T47D (cell line): ENCODE measurements at regions not wholly inside any gene's neighbourhood (a gene's known extent, or its start where the extent isn't known, plus 50 kb on each side); places are given as distances from the start of the nearest gene placed in this dataset.
"Not testable (repeated sequence)": the region's sequence is repeated elsewhere in the genome, so short reads cannot be mapped to it uniquely, and the experiment has no call there.

Source experiments
- DNase-seq, 2 experiments: peaks; one replicate each; pipeline versions ENCODE4 v3.0.0 to v3.0.0-alpha.2; 2011 to 2012; ENCODE audit warnings: low read depth in 1 of 2, low spot score in 1 of 2
- JUND ChIP-seq: IDR thresholded peaks from 2 replicates; pipeline ENCODE4 v1.6.1; 2012; ENCODE audit warnings: low read depth
- in situ Hi-C: cut with HindIII; loops from 2 replicates; pipeline ENCODE4 v1.10.0; 2016; ENCODE audit warnings: low sequenced_read_pairs, low pct_unique_long_range_greater_than_20kb

GRCh38 chr1:14267991-14268390, 330.5 kb upstream of the KAZN start:
- in situ Hi-C loops, result no loop called here
- DNase-seq, result peak in 1 of 2 experiments; percentile 12
- no peak for TF ChIP-seq JUND

- in situ Hi-C loops, result no loop called here
- no peak for DNase-seq
- TF ChIP-seq JUND, result no peak
These were observed 327.7 kb upstream of the KAZN start for GRCh38 chr1:14270821-14271220.

DNA sequence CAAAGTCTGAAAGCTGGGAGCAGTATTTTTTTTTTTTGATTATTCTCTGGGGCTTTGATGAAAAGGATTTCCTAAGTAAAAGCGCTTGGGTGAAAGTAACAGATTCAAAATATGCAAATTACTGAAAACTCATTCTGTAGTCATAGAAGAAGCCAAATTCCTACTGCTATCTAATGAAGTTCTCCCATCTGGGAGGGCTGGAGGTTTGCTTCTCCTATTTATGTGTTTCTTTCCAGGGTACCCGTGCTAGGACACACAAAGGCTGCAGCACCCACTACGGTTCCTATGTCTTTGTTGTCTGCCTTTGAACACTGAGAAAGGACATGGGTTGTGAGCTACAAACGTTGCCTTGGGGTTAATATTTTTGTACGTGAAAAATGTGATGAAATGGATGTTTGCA, 324.7 kb upstream of the KAZN start:
- no peak for DNase-seq
- in situ Hi-C loops, result no loop called here

DNA sequence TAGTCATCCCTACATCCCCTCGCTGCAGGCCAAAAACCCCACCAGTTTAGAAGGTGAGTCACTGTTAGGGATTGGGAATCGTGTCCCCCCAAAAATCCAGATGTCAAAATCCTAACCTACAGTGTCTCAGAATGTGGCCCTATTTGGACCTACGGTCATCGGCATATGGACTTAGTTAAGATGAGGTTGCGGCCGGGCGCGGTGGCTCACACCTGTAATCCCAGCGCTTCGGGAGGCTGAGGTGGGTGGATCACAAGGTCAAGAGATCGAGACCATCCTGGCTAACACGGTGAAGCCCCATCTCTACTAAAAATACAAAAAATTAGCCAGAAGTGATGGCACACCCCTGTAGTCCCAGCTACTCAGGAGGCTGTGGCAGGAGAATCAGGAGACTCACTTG, 318.6 kb upstream of the KAZN start:
- DNase-seq, in situ Hi-C loops: not testable (repeated sequence)

More for the DNA sequence above, 324.7 kb upstream of the KAZN start:
- no peak for TF ChIP-seq JUND

DNA sequence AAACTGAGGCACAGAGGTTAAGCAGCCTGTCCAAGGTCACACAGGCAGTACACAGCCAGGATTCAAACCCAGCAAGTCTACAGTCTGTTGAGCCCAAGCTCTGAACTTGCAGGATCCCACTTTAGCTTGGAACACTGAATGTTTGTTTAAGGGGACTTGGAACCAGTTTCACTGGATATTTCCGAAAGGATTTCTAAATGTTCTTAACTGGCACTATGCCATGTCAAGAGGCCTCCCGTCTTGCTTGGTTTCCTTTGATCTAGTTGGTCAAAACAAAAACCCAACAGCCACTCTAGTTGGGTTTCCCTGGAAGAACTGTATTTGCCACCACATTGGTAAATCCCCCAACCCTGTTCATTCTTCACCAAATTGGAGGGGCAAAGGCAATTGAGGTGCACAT, 317.6 kb upstream of the KAZN start:
- no peak for TF ChIP-seq JUND
- no peak for DNase-seq
- in situ Hi-C loops, result no loop called here

DNA sequence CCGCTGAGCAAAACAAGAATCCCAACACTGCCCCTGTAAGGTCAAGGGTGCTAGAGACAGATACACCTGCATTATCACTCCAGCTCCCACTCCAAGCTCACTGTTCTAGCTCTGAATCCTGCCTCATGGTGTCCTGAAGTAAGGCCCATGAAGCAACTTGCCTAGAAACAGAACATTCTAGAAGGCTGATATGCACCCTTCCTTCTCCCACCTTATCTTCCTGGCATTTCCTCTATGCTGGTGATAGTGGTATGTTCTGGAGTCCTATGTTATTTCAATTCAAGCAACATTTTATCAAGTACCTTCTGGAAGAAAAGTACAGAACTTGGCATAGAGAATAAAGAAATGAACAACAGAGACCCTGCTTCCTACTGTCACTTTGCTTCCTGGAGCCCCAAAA, 317.1 kb upstream of the KAZN start:
- in situ Hi-C loops, result no loop called here
- TF ChIP-seq JUND, result no peak
- DNase-seq, result no peak

DNA sequence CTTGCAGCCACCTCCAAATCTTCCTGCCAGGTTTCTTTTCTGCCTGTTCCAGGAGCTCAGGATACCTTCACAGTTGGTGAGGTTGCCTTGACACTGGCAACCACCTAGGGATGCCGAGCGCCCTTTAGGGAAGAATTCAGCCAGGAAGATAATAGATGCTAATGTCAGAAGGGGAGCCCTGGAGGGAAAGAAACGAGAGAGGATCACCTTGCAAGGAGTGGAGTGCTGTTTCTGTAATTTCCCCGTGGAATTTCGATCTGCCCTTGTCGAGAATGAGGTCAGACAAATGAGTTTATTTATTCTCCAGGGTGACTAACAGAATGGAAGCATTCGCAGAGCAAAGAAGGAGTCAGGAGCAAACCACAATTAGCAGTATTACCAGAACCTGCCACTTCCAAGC, 315.8 kb upstream of the KAZN start:
- no peak for DNase-seq
- in situ Hi-C loops, result no loop called here
- TF ChIP-seq JUND, result no peak

DNA sequence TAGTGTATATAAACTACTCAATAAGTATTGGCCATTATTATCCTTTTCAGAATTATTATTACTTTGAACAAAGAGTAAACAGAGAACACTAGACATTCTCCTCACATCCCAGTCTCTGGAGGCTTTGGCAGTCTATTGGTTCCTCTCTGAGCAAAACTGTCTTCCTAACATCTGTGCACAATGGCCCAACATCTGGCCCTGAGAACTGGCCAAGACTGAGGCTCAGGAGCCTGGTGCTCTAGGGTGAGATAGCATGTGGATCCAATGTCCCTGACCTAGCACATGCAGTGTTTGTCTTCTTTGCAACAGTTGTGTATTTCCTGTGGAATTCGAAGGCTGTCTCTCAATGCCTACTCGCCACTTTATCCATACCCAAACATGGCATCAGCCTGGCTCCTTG, 313.2 kb upstream of the KAZN start:
- no peak for DNase-seq
- TF ChIP-seq JUND, result no peak
- in situ Hi-C loops, result no loop called here

- in situ Hi-C loops, result not testable (repeated sequence)
- DNase-seq, result peak in 1 of 2 experiments; percentile 60
These were observed 307.3 kb upstream of the KAZN start for GRCh38 chr1:14291182-14291581.

GRCh38 chr1:14292520-14292919, 306.0 kb upstream of the KAZN start:
- TF ChIP-seq JUND, result no peak
- DNase-seq, result no peak
- in situ Hi-C loops, result no loop called here

GRCh38 chr1:14294006-14294405, 304.5 kb upstream of the KAZN start:
- in situ Hi-C loops, result no loop called here
- TF ChIP-seq JUND, result no peak
- no peak for DNase-seq

DNA sequence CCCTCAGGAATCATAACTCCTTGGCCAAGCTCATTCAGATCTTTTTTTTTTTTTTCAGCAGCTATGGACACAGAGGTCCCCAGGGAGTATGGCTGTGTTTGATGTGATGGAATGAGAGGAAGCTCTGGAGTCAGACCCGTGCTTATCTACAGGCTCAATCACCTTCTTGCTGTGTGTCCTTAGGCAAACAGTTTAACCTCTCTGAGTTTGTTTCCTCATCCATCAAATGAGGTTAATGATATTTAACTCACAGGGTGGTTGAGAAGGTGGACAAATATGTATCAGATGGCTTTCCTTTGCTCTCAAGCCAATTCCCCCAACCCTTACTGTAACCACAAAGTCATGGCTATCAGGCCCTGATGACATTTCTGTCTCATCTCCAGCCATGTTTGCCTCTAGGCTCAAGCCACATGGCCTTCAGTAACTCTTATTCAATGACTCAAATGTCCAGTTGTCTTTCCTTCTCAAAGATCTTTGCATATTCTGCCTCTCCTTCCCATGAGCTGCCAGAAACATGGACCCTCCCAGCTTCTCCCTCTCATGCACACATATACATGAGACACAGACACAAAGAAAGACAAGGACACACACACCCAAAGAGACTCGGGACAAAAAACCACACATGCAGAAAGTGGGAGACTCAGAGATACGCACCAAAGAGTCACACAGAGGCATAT, 303.5 kb upstream of the KAZN start:
- in situ Hi-C loops, result no loop called here
- no peak for DNase-seq
- TF ChIP-seq JUND, result no peak

DNA sequence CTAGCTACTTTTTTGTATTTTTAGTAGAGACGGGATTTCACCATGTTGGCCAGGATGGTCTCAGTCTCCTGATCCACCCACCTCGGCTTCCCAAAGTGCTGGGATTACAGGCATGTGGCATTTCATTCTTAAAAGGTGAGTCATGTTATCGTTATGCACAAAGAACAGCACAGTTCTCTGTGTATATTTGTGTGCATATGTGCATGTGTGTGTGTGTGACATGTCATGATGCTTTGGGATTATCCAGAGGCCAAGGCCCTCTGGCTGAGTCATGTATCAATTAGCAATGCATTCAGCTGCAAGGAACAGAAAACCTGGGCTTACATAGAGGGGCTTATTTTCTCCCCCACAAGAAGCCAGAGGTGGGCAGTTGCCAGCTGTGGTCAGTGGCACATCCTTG, 301.7 kb upstream of the KAZN start:
- no peak for TF ChIP-seq JUND
- no peak for DNase-seq
- in situ Hi-C loops, result no loop called here

- in situ Hi-C loops, result no loop called here
- TF ChIP-seq JUND, result no peak
- no peak for DNase-seq
These were observed 301.1 kb upstream of the KAZN start for GRCh38 chr1:14297356-14297755.
